ENCODE measurements at regions not wholly inside any gene's neighbourhood (a gene's known extent, or its start where the extent isn't known, plus 50 kb on each side); places are given as distances from the start of the nearest gene placed in this dataset.
"Not testable (repeated sequence)": the region's sequence is repeated elsewhere in the genome, so short reads cannot be mapped to it uniquely, and the experiment has no call there.

DNA sequence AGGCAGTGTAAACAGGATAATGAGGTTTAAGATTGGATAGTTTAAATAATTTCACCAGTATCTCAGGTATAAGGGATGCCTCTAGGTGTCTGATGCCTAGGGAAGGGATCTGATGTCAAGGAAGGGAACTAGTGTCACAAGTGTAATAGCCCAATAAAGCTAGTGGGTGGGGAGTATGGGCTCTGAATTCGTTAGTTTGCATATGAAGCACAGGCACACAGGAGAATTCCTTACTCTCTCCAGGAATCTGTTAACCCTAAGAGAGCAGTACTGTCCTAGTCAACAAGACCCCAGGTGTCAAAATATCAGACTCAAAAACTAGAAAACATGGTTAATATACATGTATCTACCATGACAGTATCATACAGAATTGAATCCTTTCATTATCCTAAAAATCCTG lies 352.5 kb upstream of the CYLC2 start:
- ATAC-seq: no peak
- H3K27me3 Mint-ChIP-seq (ENCODE audit: low read depth): peaks cover 2% of the 10 kb centered on the region
- DNase-seq: no peak
- no peaks in the 10 kb centered on the region for H3K4me1 Mint-ChIP-seq (ENCODE audit: low read depth)
- H3K9me3 Mint-ChIP-seq: peaks cover 9% of the 10 kb centered on the region
- H3K36me3 Mint-ChIP-seq (ENCODE audit: insufficient read depth): no peaks in the 10 kb centered on the region
- H3K4me3 Mint-ChIP-seq: no peak overlapping the region

DNA sequence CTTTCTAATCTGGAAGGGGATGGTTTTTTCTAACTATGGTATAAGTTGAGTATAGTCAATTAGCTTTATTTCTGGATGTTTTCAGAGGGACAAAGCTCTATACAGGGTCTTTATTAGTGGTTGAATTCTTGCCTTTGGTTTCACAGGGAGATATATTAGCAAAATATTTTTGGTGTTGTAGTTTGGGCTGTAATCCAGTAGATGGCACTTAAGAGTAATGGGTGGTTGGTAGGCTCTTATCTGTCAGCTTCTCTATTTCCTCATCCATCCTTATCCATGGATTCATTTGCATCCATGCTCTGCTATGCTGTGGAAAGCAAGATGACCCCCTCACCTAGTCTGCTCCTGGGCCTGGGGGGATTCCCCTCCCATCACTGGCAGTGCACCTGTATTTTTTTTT lies 363.6 kb upstream of the CYLC2 start:
- H3K9me3 Mint-ChIP-seq: peaks cover 22% of the 10 kb centered on the region
- no peak for DNase-seq
- no peaks in the 10 kb centered on the region for H3K4me1 Mint-ChIP-seq (ENCODE audit: low read depth)
- H3K27me3 Mint-ChIP-seq (ENCODE audit: low read depth): no peaks in the 10 kb centered on the region
- no peaks in the 10 kb centered on the region for H3K36me3 Mint-ChIP-seq (ENCODE audit: insufficient read depth)
- H3K4me3 Mint-ChIP-seq: no peak overlapping the region
- ATAC-seq: no peak

DNA sequence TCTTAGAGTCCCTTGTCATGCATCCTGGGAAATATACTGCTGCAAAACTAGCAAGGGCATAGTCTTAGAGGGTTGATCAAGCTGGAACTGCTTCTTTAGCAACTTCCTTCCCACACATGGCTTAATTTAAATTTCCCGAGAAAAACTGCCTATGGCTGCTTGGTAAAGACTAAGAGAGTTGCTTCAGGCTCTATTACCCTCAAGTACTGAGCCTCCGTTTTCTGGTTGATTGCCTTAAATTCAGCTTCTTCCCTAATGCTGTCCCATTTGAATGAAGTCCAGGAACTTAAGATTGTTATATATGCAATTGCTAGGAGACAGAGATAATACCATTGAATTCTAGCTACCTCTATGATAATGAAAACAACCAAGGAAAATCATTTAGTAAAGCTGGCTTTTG lies 385.7 kb upstream of the CYLC2 start:
- Mint-ChIP-seq H3K4me1 (ENCODE audit: low read depth) (no peaks in the 10 kb centered on the region), H3K9me3 (peaks cover 6% of the 10 kb centered on the region), H3K27me3 (ENCODE audit: low read depth) (no peaks in the 10 kb centered on the region), H3K4me3 (no peak overlapping the region), H3K36me3 (ENCODE audit: insufficient read depth) (no peaks in the 10 kb centered on the region)
- ATAC-seq (no peak), DNase-seq (no peak)

DNA sequence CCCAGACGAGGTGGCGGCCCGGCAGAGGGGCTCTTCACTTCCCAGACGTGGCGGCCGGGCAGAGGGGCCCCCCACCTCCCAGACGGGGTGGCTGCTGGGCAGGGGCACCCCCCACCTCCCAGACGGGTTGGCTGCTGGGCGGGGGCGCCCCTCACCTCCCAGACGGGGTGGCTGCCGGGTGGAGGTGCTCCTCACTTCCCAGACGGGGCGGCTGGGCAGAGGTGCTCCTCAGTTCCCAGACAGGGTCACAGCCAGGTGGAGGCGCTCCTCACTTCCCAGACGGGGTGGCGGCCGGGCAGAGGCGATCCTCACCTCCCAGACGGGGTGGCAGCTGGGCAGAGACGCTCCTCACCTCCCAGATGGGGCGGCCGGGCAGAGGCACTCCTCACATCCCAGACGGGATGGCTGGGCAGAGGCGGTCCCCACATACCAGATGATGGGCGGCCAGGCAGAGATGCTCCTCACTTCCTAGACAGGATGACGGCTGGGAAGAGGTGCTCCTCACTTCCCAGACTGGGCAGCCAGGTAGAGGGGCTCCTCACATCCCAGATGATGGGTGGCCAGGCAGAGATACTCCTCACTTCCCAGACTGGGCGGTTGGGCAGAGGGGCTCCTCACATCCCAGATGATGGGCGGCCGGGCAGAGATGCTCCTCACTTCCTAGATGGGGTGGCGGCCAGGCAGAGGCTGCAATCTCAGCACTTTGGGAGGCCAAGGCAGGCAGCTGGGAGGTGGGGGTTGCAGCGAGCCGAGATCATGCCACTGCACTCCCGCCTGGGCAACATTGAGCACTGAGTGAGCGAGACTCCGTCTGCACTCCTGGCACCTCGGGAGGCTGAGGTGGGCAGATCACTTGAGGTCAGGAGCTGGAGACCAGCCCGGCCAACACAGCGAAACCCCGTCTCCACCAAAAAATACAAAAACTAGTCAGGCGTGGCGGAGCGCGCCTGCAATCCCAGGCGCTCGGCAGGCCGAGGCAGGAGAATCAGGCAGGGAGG lies 391.6 kb upstream of the CYLC2 start:
- H3K4me3 Mint-ChIP-seq, ATAC-seq: not testable (repeated sequence)

DNA sequence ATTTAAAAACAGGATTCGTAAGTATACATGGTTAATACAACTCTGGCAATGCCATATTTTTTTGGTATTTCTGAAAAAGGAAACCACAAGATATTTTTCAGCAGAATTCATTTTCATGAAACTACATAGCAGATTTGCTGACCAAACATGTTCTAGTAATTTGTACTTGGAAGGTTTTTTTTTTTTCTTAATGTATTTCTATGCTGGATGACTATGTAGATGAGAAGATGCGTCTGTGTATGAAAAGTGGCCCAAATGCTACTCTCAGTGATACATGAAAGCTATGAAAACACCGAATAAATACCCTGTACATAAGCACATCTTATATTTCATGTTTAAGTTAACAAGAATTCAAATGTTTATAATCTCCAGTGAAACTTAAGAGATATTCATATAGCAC lies 400.9 kb upstream of the CYLC2 start:
- DNase-seq: no peak
- no peak overlapping the region for H3K4me3 Mint-ChIP-seq

More for the DNA sequence above, 391.6 kb upstream of the CYLC2 start:
- not testable (repeated sequence) for H3K27me3 Mint-ChIP-seq (ENCODE audit: low read depth); H3K36me3 Mint-ChIP-seq (ENCODE audit: insufficient read depth); H3K4me1 Mint-ChIP-seq (ENCODE audit: low read depth); DNase-seq
- peaks cover 12% of the 10 kb centered on the region for H3K9me3 Mint-ChIP-seq

DNA sequence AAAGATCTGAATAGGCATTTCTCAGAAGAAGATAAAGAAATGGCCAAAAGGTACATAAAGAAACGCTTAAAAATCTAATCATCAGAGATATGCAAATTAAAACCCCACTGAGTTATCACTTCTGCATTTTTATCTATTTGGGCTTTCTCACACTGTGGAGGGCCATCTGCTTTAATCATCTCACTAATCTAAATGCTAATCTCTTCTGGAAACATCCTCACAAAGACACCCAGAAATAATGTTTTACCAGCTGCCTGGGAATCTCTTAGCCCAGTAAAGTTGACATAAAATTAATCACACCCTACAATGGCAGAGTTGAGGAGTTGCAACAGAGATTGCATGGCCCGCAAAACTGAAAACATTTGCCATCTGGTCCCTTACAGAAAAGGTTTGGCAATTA lies 407.9 kb upstream of the CYLC2 start:
- H3K4me3 Mint-ChIP-seq: no peak overlapping the region
- DNase-seq (no peak), ATAC-seq (no peak)
- H3K9me3 Mint-ChIP-seq: peaks cover 4% of the 10 kb centered on the region
- no peaks in the 10 kb centered on the region for H3K4me1 Mint-ChIP-seq (ENCODE audit: low read depth)
- no peaks in the 10 kb centered on the region for H3K27me3 Mint-ChIP-seq (ENCODE audit: low read depth)
- H3K36me3 Mint-ChIP-seq (ENCODE audit: insufficient read depth): no peaks in the 10 kb centered on the region

More for the DNA sequence above, 400.9 kb upstream of the CYLC2 start:
- Mint-ChIP-seq H3K9me3 (peaks cover 15% of the 10 kb centered on the region), H3K4me1 (ENCODE audit: low read depth) (no peaks in the 10 kb centered on the region), H3K36me3 (ENCODE audit: insufficient read depth) (no peaks in the 10 kb centered on the region), H3K27me3 (ENCODE audit: low read depth) (no peaks in the 10 kb centered on the region)
- ATAC-seq: no peak

DNA sequence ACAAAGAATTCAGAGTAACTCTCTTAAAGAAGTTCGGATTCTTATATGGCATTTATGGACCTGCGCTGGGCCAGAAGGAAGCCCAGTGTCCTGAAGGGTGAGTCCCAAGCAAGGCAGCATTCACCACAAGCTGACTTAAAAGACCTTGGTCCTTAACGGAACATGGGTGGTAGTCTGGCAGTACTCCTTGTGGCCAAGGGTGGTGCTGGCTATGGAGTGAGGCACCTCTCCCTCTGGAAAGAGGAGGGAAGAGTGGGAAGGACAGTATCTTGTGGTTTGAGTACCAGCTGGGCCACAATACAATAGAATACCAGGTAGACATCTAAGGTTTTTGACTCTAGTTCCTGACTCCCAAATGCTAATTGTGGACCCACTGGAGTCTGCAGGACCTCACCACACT lies 425.7 kb upstream of the CYLC2 start:
- DNase-seq: no peak
- peaks cover 4% of the 10 kb centered on the region for H3K9me3 Mint-ChIP-seq
- H3K36me3 Mint-ChIP-seq (ENCODE audit: insufficient read depth): no peaks in the 10 kb centered on the region

DNA sequence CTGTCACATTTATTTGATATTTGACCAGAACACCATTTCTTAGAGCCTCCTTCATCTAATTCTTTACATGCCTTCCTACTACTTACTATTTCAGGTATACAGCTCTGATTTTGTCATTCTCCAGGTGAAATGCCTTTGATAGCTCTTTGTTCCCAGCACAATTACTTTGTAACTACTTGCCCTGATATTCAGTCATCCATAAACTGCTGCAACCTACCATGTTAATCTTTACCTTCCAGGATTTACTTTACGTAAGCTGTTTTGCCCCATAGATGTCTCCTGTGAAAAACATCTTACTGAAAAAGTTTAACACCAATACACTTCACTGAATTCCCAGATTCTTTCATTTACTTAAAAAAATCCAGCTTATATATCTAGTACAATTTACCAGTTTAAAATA lies 443.8 kb upstream of the CYLC2 start:
- H3K36me3 Mint-ChIP-seq (ENCODE audit: insufficient read depth): no peaks in the 10 kb centered on the region
- no peaks in the 10 kb centered on the region for H3K27me3 Mint-ChIP-seq (ENCODE audit: low read depth)
- peaks cover 13% of the 10 kb centered on the region for H3K9me3 Mint-ChIP-seq
- H3K4me1 Mint-ChIP-seq (ENCODE audit: low read depth): no peaks in the 10 kb centered on the region
- ATAC-seq: no peak
- DNase-seq: no peak
- no peak overlapping the region for H3K4me3 Mint-ChIP-seq

More for the DNA sequence above, 425.7 kb upstream of the CYLC2 start:
- Mint-ChIP-seq H3K4me3 (no peak overlapping the region), H3K27me3 (ENCODE audit: low read depth) (no peaks in the 10 kb centered on the region), H3K4me1 (ENCODE audit: low read depth) (no peaks in the 10 kb centered on the region)
- ATAC-seq: no peak

DNA sequence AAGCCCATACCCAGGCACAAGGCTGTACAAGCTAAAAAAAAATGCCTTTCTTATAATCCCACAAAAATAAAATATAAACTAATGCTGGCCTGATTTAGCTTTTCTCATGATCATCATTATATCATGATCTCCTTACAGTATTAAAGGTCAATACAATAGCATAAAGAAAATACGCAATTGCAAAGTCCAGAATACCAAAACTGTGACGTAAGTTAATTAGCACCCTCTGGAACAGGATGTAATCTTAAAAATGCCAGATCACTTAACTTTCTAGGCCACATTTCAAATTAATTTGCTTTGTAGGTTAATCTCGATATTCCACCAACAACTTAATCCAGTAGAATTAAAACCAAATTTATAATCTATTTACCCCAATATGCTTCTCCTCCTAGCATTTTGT lies 444.2 kb upstream of the CYLC2 start:
- H3K36me3 Mint-ChIP-seq (ENCODE audit: insufficient read depth): no peaks in the 10 kb centered on the region
- H3K9me3 Mint-ChIP-seq: peaks cover 13% of the 10 kb centered on the region
- no peak overlapping the region for H3K4me3 Mint-ChIP-seq
- DNase-seq (no peak), ATAC-seq (no peak)
- no peaks in the 10 kb centered on the region for H3K27me3 Mint-ChIP-seq (ENCODE audit: low read depth)
- H3K4me1 Mint-ChIP-seq (ENCODE audit: low read depth): no peaks in the 10 kb centered on the region

DNA sequence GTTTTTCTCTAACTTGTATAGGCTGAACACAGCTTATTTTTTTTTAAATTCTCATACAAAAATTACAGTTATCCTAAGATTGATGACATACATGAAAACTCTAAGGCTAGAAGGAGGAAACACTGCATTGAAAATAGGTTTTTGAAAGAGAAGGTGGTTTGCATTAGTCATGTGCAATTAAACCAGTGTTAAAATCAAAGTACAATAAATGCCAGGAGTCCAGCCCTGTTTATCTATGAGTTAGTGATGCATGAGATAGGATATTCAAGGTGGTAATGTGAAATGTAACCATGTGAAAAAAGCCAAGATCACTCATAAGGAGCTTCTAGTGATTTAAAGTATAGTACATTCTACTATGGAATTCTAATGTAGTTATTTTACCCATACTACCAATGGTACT lies 444.9 kb upstream of the CYLC2 start:
- no peaks in the 10 kb centered on the region for H3K27me3 Mint-ChIP-seq (ENCODE audit: low read depth)
- ATAC-seq: no peak

DNA sequence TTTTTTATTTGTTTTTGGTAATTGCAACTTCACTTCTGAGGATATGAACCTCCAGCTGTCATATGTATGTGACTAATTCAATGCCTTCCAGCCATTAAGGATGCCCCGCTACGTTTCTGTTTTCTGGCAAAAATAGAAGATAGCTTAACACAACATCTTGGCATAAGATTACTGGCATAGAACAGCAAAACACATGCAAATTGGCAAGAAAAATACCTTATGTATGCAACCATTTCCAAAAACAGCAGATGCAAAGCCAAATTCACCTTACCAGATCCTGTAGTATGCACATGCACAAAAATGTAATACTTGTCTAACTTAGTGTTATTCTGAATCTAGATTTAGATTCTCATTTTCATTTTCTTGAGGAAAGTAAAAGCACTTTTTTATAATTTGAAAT lies 461.1 kb upstream of the CYLC2 start:
- Mint-ChIP-seq H3K9me3 (peaks cover 4% of the 10 kb centered on the region), H3K36me3 (ENCODE audit: insufficient read depth) (no peaks in the 10 kb centered on the region), H3K4me1 (ENCODE audit: low read depth) (no peaks in the 10 kb centered on the region), H3K4me3 (no peak overlapping the region), H3K27me3 (ENCODE audit: low read depth) (no peaks in the 10 kb centered on the region)
- DNase-seq (no peak), ATAC-seq (no peak)

More for the DNA sequence above, 444.9 kb upstream of the CYLC2 start:
- H3K9me3 Mint-ChIP-seq: peaks cover 13% of the 10 kb centered on the region
- H3K4me1 Mint-ChIP-seq (ENCODE audit: low read depth): no peaks in the 10 kb centered on the region
- H3K4me3 Mint-ChIP-seq: no peak overlapping the region
- H3K36me3 Mint-ChIP-seq (ENCODE audit: insufficient read depth): no peaks in the 10 kb centered on the region
- DNase-seq: no peak

DNA sequence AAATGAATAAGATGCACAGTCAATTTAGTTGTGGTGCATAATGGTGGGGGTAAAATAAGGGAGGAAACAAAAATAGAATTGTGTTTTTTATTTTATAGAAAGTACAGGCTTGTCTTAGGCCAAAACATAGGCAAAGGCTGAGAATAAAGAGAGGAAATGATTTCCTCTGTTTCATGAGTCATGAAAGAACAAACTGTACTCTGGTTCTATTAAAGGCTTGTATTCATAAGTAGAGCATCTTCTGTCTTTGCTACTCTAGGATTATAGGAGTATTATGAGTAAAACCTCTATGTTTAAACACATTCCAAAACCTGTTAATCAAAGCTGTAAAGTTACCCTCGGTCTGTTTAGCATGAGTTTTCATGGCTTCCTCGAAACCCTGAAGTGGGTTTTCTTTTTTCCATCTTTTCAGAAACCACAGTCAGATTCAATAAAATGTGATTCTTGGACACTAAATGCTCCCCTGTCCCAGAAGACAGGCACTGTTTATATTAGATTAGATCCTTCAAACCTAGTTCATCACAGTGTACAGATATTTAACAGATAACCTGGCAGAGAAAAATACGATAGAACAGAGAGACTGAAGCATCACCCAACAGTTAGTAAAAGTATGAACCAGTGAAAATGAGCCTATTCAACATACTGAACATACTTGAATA lies 473.9 kb upstream of the CYLC2 start:
- Mint-ChIP-seq H3K4me3 (no peak overlapping the region), H3K27me3 (ENCODE audit: low read depth) (no peaks in the 10 kb centered on the region), H3K9me3 (no peaks in the 10 kb centered on the region), H3K36me3 (ENCODE audit: insufficient read depth) (no peaks in the 10 kb centered on the region), H3K4me1 (ENCODE audit: low read depth) (no peaks in the 10 kb centered on the region)
- DNase-seq: no peak
- ATAC-seq: no peak

DNA sequence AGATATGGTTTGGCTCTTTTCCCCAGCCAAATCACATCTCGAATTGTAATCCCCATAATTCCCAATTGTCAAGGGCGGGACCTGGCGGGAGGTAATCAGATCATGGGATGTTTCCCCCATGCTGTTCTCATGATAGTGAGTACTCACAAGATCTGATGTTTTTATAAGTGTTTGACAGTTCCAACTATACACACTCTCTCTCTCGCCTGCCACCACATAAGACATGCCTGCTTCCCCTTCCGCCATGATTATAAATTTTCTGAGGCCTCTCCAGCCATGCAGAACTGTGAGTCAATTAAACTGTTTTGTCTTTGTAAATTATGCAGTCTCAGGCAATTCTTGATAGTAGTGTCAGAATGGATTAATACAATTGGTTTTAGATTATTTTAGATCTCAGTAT lies 475.7 kb upstream of the CYLC2 start:
- Mint-ChIP-seq H3K36me3 (ENCODE audit: insufficient read depth) (no peaks in the 10 kb centered on the region), H3K27me3 (ENCODE audit: low read depth) (no peaks in the 10 kb centered on the region), H3K9me3 (no peaks in the 10 kb centered on the region), H3K4me3 (no peak overlapping the region), H3K4me1 (ENCODE audit: low read depth) (no peaks in the 10 kb centered on the region)
- ATAC-seq (no peak), DNase-seq (no peak)

DNA sequence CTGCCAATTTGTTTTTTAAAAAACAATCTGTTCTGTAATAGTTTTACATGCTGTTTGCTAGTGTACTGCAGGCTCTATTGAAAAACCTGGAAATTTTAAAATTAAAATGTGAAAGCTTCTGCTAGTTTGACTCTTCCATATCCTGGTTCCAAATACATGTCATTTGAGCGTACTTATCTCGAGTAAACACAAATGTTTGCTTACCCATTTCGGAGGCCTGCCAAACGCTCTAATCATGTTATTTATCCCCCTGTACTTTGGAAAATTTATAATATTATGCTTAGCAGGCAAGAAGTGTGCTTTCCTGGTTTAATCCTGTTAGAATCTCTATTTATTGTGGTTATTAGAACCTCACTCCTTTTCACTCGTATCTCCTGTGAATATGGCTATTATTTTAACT lies 476.8 kb upstream of the CYLC2 start:
- no peak for ATAC-seq
- DNase-seq: no peak
- Mint-ChIP-seq H3K4me1 (ENCODE audit: low read depth) (no peaks in the 10 kb centered on the region), H3K4me3 (no peak overlapping the region), H3K36me3 (ENCODE audit: insufficient read depth) (no peaks in the 10 kb centered on the region), H3K9me3 (no peaks in the 10 kb centered on the region), H3K27me3 (ENCODE audit: low read depth) (no peaks in the 10 kb centered on the region)

DNA sequence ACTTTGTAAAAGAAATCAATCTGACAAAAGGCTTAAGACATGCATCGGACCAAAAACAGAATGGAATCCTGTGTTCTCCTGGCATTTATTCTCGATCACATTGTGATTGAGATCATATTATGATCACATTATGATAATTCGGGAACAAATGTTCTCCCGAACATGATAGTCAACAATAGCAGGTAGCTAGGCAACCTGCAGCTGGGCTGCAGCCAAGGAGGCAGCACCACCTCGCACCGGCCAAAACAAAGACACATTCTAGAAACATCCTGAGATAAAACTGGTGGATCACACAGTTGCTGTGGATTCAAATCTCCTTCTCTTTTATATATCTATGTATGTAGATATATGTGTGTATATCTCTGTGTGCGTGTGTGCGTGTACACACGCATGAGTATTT lies 480.6 kb upstream of the CYLC2 start:
- Mint-ChIP-seq H3K9me3 (no peaks in the 10 kb centered on the region), H3K4me3 (no peak overlapping the region), H3K27me3 (ENCODE audit: low read depth) (no peaks in the 10 kb centered on the region), H3K36me3 (ENCODE audit: insufficient read depth) (no peaks in the 10 kb centered on the region), H3K4me1 (ENCODE audit: low read depth) (no peaks in the 10 kb centered on the region)
- DNase-seq (no peak), ATAC-seq (no peak)
